ENCODE measurements at regions not wholly inside any gene's neighbourhood (a gene's known extent, or its start where the extent isn't known, plus 50 kb on each side); places are given as distances from the start of the nearest gene placed in this dataset.

DNA sequence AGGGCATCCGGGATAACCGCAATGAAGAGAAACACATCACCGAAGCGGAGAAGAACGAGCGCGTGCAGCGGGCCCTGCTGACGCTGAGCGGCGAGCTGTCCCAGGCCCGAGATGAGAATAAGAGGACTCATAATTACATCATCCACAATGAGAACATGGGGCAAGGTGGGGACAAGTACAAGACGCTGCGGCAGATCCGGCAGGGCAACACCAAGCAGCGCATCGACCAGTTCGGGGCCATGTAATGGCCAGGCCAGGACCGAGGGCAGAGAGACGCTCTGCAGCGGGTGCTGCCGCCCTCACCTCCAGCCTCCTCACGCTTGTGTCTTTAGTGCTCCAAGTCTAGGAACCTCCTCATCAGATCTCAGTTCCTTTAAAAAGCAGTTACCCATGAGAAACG, 863.7 kb upstream of the ALCAM start:
- Histone ChIP-seq H3K4me1 (ENCODE audit: insufficient read depth, insufficient read length) (no peaks in the 10 kb centered on the region), H3K4me3 (ENCODE audit: insufficient read length, low read depth) (no peak overlapping the region), H3K27me3 (ENCODE audit: insufficient read depth, insufficient read length) (no peaks in the 10 kb centered on the region), H3K9ac (ENCODE audit: insufficient read length, low read depth) (no peak overlapping the region), H3K9me3 (ENCODE audit: insufficient read depth, low read length) (no peaks in the 10 kb centered on the region), H3K36me3 (ENCODE audit: insufficient read depth, insufficient read length, low read length) (no peaks in the 10 kb centered on the region)
- TF ChIP-seq YY1 (IDR thresholded peaks at IDR 0.05; ENCODE audit: insufficient read depth, insufficient read length) (no peak), ZNF274 (IDR thresholded peaks at IDR 0.05; ENCODE audit: low read depth, low read length) (no peak), SUZ12 (IDR thresholded peaks at IDR 0.05; ENCODE audit: extremely low read depth, insufficient read depth, insufficient read length) (no peak)
- no peak for DNase-seq (ENCODE audit: low read depth, low spot score)

DNA sequence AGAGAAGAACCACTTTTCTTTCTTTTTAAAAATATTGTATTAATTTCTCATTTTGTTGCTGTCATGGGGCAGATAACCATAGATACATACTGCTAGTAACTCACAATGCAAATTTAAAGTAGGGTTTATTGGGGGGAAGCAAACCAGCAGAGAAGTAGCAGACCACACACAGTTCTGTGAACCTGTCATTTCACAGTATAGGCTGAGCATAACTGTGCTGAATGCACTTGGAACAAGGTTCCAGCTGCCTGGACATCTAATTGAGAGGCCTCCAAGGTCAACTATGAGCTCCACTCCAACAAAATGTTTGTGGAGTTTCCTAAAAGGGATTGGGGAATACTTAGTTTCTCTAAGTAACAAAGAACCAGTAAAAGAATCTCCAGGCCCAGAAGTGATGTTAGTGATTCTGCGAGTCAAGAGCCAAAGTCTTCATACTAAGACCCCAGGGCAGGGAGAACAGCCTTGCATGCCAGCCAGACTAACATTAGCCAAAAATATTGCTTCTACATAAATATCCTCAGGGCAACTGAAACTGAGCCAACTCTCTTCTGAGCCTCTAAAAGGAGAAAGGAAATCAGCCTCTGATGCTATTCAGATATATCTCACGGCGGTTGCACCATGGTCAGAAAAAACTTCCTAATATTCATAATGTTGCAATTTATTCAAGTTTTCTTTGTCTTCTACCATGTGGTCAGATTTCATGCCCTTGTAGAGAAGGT, 856.4 kb upstream of the ALCAM start:
- DNase-seq (ENCODE audit: low read depth, low spot score): no peak
- H3K27me3 ChIP-seq (ENCODE audit: insufficient read depth, insufficient read length): no peaks in the 10 kb centered on the region
- TF ChIP-seq SUZ12 (IDR thresholded peaks at IDR 0.05; ENCODE audit: extremely low read depth, insufficient read depth, insufficient read length) (no peak), ZNF274 (IDR thresholded peaks at IDR 0.05; ENCODE audit: low read depth, low read length) (no peak), YY1 (IDR thresholded peaks at IDR 0.05; ENCODE audit: insufficient read depth, insufficient read length) (no peak)
- H3K4me1 ChIP-seq (ENCODE audit: insufficient read depth, insufficient read length): no peaks in the 10 kb centered on the region
- H3K4me3 ChIP-seq (ENCODE audit: insufficient read length, low read depth): no peak overlapping the region
- H3K9me3 ChIP-seq (ENCODE audit: insufficient read depth, low read length): peaks cover 14% of the 10 kb centered on the region
- H3K9ac ChIP-seq (ENCODE audit: insufficient read length, low read depth): no peak overlapping the region
- no peaks in the 10 kb centered on the region for H3K36me3 ChIP-seq (ENCODE audit: insufficient read depth, insufficient read length, low read length)

DNA sequence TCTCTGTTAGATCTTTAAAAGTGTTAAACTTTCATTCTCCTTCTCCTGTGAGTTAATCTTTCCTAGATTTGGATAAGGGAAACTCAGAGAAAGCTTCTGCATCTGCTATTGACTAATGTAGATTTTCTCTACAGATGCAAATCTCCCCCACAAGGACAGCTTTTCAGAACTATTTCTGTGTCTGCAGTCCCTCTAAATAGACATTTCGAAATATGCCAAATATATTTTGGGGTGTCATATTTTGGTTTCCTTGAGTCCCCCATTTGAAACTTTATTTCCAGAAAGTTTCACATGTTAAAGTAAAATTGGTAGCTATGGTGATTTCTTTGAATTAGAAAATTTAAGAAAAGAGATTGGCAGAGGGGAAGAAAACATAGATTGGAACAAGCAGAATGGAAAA, 852.3 kb upstream of the ALCAM start:
- H3K27me3 ChIP-seq (ENCODE audit: insufficient read depth, insufficient read length): no peaks in the 10 kb centered on the region
- H3K9me3 ChIP-seq (ENCODE audit: insufficient read depth, low read length): peaks cover 14% of the 10 kb centered on the region
- no peaks in the 10 kb centered on the region for H3K36me3 ChIP-seq (ENCODE audit: insufficient read depth, insufficient read length, low read length)
- H3K4me3 ChIP-seq (ENCODE audit: insufficient read length, low read depth): no peak overlapping the region
- TF ChIP-seq ZNF274 (IDR thresholded peaks at IDR 0.05; ENCODE audit: low read depth, low read length) (no peak), SUZ12 (IDR thresholded peaks at IDR 0.05; ENCODE audit: extremely low read depth, insufficient read depth, insufficient read length) (no peak), YY1 (IDR thresholded peaks at IDR 0.05; ENCODE audit: insufficient read depth, insufficient read length) (no peak)
- H3K4me1 ChIP-seq (ENCODE audit: insufficient read depth, insufficient read length): peaks cover 4% of the 10 kb centered on the region
- DNase-seq (ENCODE audit: low read depth, low spot score): no peak
- H3K9ac ChIP-seq (ENCODE audit: insufficient read length, low read depth): no peak overlapping the region

DNA sequence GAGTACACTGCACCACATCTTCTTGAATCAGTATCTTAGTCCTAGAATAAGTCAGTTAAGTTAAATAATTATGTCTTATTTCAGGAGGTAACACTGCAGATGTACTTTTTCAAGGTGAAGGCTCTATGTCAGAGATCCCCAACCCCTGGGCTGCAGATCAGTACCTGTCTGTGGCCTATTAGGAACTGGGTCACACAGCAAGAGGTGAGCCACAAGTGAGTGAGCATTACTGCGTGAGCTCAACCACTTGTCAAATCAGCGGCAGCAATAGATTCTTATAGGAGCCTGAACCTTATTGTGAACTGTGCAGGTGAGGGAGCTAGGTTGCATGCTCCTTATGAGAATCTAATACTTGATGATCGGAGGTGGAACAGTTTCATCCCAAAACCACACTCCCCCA, 851.9 kb upstream of the ALCAM start:
- Histone ChIP-seq H3K4me3 (ENCODE audit: insufficient read length, low read depth) (no peak overlapping the region), H3K4me1 (ENCODE audit: insufficient read depth, insufficient read length) (peaks cover 4% of the 10 kb centered on the region)

DNA sequence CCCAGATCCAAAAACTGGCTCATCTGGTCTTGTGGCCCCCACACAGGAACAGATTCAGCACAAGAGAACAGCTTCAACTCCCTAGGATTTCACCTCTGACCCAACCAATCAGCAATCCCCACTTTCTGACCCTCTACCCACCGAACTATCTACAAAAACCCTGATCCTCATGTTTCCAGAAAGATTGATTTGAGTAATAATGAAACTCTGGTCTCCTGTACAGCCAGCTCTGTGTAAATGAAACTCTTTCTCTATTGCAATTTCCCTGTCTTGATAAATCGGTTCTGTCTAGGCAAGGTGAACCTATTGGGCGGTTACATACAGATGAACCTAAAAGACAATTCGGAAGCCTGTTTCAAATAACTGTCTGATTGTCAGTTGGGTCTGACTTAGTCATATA, 847.6 kb upstream of the ALCAM start:
- H3K36me3 ChIP-seq (ENCODE audit: insufficient read depth, insufficient read length, low read length): no peaks in the 10 kb centered on the region
- H3K4me1 ChIP-seq (ENCODE audit: insufficient read depth, insufficient read length): peaks cover 4% of the 10 kb centered on the region
- peaks cover 1% of the 10 kb centered on the region; the same call in 1 of the 2 replicates for H3K9me3 ChIP-seq (ENCODE audit: insufficient read depth, low read length)
- no peak overlapping the region for H3K4me3 ChIP-seq (ENCODE audit: insufficient read length, low read depth)
- no peak for DNase-seq (ENCODE audit: low read depth, low spot score)
- H3K9ac ChIP-seq (ENCODE audit: insufficient read length, low read depth): no peak overlapping the region
- no peaks in the 10 kb centered on the region for H3K27me3 ChIP-seq (ENCODE audit: insufficient read depth, insufficient read length)
- no peak for TF ChIP-seq ZNF274 (IDR thresholded peaks at IDR 0.05; ENCODE audit: low read depth, low read length)
- no peak for TF ChIP-seq YY1 (IDR thresholded peaks at IDR 0.05; ENCODE audit: insufficient read depth, insufficient read length)
- TF ChIP-seq SUZ12 (IDR thresholded peaks at IDR 0.05; ENCODE audit: extremely low read depth, insufficient read depth, insufficient read length): no peak

More for the DNA sequence above, 851.9 kb upstream of the ALCAM start:
- Histone ChIP-seq H3K9ac (ENCODE audit: insufficient read length, low read depth) (no peak overlapping the region), H3K27me3 (ENCODE audit: insufficient read depth, insufficient read length) (no peaks in the 10 kb centered on the region), H3K36me3 (ENCODE audit: insufficient read depth, insufficient read length, low read length) (no peaks in the 10 kb centered on the region), H3K9me3 (ENCODE audit: insufficient read depth, low read length) (peaks cover 14% of the 10 kb centered on the region)
- no peak for DNase-seq (ENCODE audit: low read depth, low spot score)
- TF ChIP-seq SUZ12 (IDR thresholded peaks at IDR 0.05; ENCODE audit: extremely low read depth, insufficient read depth, insufficient read length) (no peak), ZNF274 (IDR thresholded peaks at IDR 0.05; ENCODE audit: low read depth, low read length) (no peak), YY1 (IDR thresholded peaks at IDR 0.05; ENCODE audit: insufficient read depth, insufficient read length) (no peak)

DNA sequence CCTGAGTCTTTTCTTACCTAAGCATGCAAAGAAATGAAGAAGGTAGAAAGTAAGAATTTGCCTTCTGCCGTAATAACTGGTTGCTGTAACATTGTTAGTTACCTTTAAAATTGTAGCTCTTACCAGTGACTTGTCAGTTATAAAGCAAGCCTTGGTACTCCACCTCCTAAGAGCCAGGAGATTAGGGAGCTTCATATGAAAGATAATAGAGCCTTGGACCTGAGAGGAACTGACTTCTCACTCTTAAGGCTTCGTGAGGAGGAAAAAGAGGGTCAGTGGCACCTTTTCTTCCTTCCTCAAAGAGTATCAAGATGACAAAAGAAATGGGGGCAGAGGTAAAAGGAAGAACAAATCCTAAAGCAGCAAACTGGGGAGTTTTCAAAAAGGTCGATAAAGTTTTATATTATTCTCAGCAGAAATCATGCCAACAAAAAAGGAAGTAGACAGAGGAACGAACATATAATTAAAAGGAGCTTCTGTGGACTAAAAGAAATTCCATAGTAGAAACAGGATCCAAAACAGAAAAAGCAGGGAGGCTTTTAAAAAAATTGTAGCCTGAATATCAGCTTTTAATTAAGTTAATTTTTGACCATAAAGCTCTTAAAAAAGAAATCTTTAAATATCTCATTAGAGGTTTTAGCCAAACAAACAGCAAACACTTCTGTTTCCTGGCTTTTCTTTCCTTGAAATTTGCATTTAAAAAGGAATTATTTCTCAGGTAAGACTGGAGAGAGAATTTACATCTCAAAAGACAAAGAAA, 847.1 kb upstream of the ALCAM start:
- H3K4me3 ChIP-seq (ENCODE audit: insufficient read length, low read depth): no peak overlapping the region
- no peak for TF ChIP-seq SUZ12 (IDR thresholded peaks at IDR 0.05; ENCODE audit: extremely low read depth, insufficient read depth, insufficient read length)
- no peak for TF ChIP-seq YY1 (IDR thresholded peaks at IDR 0.05; ENCODE audit: insufficient read depth, insufficient read length)
- no peak for TF ChIP-seq ZNF274 (IDR thresholded peaks at IDR 0.05; ENCODE audit: low read depth, low read length)
- H3K4me1 ChIP-seq (ENCODE audit: insufficient read depth, insufficient read length): peaks cover 4% of the 10 kb centered on the region
- H3K27me3 ChIP-seq (ENCODE audit: insufficient read depth, insufficient read length): no peaks in the 10 kb centered on the region
- H3K36me3 ChIP-seq (ENCODE audit: insufficient read depth, insufficient read length, low read length): no peaks in the 10 kb centered on the region
- H3K9ac ChIP-seq (ENCODE audit: insufficient read length, low read depth): no peak overlapping the region
- peak; percentile 18 for DNase-seq (ENCODE audit: low read depth, low spot score)
- no peaks in the 10 kb centered on the region for H3K9me3 ChIP-seq (ENCODE audit: insufficient read depth, low read length)

DNA sequence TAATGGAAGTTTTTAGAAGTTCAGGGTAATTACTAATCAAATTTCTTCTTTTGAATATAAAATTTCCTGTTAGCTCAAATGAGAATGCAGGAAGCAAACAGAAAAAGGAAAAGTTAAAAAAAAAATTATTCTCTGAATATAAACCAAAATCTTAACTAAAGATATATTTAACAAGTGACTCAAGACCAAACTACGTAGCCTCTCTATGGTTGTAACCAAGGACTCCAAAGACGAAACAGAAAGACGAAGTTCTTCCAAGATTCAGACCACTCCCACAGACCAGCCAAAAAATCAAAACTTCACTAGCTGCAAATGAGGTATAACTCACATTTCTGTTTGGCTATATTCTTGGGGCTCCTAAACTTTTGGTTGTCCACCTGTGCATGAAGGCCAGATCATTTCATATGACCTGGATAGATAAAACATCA, 846.5 kb upstream of the ALCAM start:
- Histone ChIP-seq H3K27me3 (ENCODE audit: insufficient read depth, insufficient read length) (no peaks in the 10 kb centered on the region), H3K36me3 (ENCODE audit: insufficient read depth, insufficient read length, low read length) (no peaks in the 10 kb centered on the region), H3K9ac (ENCODE audit: insufficient read length, low read depth) (no peak overlapping the region), H3K9me3 (ENCODE audit: insufficient read depth, low read length) (no peaks in the 10 kb centered on the region), H3K4me1 (ENCODE audit: insufficient read depth, insufficient read length) (peaks cover 4% of the 10 kb centered on the region), H3K4me3 (ENCODE audit: insufficient read length, low read depth) (no peak overlapping the region)
- DNase-seq (ENCODE audit: low read depth, low spot score): no peak
- no peak for TF ChIP-seq YY1 (IDR thresholded peaks at IDR 0.05; ENCODE audit: insufficient read depth, insufficient read length)
- TF ChIP-seq ZNF274 (IDR thresholded peaks at IDR 0.05; ENCODE audit: low read depth, low read length): no peak
- TF ChIP-seq SUZ12 (IDR thresholded peaks at IDR 0.05; ENCODE audit: extremely low read depth, insufficient read depth, insufficient read length): no peak
